CD4-positive, alpha-beta memory T cell (primary cell): ENCODE measurements at regions not wholly inside any gene's neighbourhood (a gene's known extent, or its start where the extent isn't known, plus 50 kb on each side); places are given as distances from the start of the nearest gene placed in this dataset.

Experiments used
- CTCF ChIA-PET: fragments of 350-600 bp; sonication (Branson Sonifier 250); formaldehyde crosslinking; loops from one replicate; lab custom pipeline; 2021; ENCODE audit warnings: inconsistent platforms; ENCODE audit not compliant: partially characterized antibody; lab: Charles Lee
- POLR2A ChIA-PET: fragments of 350-600 bp; sonication (Branson Sonifier 250); formaldehyde crosslinking; loops from one replicate; lab custom pipeline; 2021; ENCODE audit not compliant: partially characterized antibody; lab: Charles Lee
- DNase-seq, 5 donors: peaks; one replicate each; pipeline versions ENCODE4 v3.0.0 to v3.0.0-alpha.2; 2020 to 2022; ENCODE audit warnings: mixed read lengths in 1 of 5
- H3K27ac ChIP-seq: one replicate; pipeline ENCODE4 v1.7.0; 2013; ENCODE audit warnings: low read depth, low read length
- H3K27me3 ChIP-seq: 2 replicates; pipeline ENCODE4 v1.7.0; 2013; ENCODE audit warnings: mild to moderate bottlenecking, low read length, moderate library complexity; ENCODE audit not compliant: insufficient read depth
- H3K36me3 ChIP-seq: 2 replicates; pipeline ENCODE4 v1.7.0; 2013; ENCODE audit warnings: mild to moderate bottlenecking, low read length, moderate library complexity; ENCODE audit not compliant: insufficient read depth
- H3K4me1 ChIP-seq: 2 replicates; pipeline ENCODE4 v1.7.0; 2013; ENCODE audit warnings: mild to moderate bottlenecking, low read length, moderate library complexity; ENCODE audit not compliant: insufficient read depth
- H3K4me3 ChIP-seq, 2 donors: one replicate each; pipeline ENCODE4 v1.7.0; 2013; ENCODE audit warnings: low read length in 2 of 2, mild to moderate bottlenecking in 1 of 2
- H3K9me3 ChIP-seq, 2 donors: one replicate each; pipeline ENCODE4 v1.7.0; 2013; ENCODE audit warnings: low read length in 2 of 2, control low read depth in 1 of 2; ENCODE audit not compliant: control insufficient read depth in 1 of 2
- H3K27ac Mint-ChIP-seq, 7 donors: one replicate each; pipeline ENCODE4 v1.8.0; 2020 to 2021; ENCODE audit warnings: mixed read lengths in 7 of 7, mild to moderate bottlenecking in 6 of 7, inconsistent platforms in 3 of 7, moderate library complexity in 3 of 7
- H3K27me3 Mint-ChIP-seq, 2 donors: one replicate each; pipeline ENCODE4 v1.8.0; 2020 to 2021; ENCODE audit warnings: mixed read lengths in 2 of 2
- H3K36me3 Mint-ChIP-seq, 2 donors: one replicate each; pipeline ENCODE4 v1.8.0; 2020 to 2021; ENCODE audit warnings: mixed read lengths in 2 of 2, inconsistent platforms in 1 of 2, mild to moderate bottlenecking in 1 of 2
- H3K4me1 Mint-ChIP-seq, 4 donors: one replicate each; pipeline ENCODE4 v1.8.0; 2020 to 2021; ENCODE audit warnings: mixed read lengths in 4 of 4, mild to moderate bottlenecking in 1 of 4
- H3K4me3 Mint-ChIP-seq, 8 donors: one replicate each; pipeline ENCODE4 v1.8.0; 2020 to 2021; ENCODE audit warnings: mixed read lengths in 8 of 8, mild to moderate bottlenecking in 7 of 8, moderate library complexity in 6 of 8, inconsistent platforms in 3 of 8
- H3K9me3 Mint-ChIP-seq, 8 donors: one replicate each; pipeline ENCODE4 v1.8.0; 2020 to 2021; ENCODE audit warnings: mixed read lengths in 8 of 8, mild to moderate bottlenecking in 5 of 8, inconsistent platforms in 3 of 8, moderate library complexity in 1 of 8
- intact Hi-C: fragments of 100-400 bp; cut with micrococcal nuclease; formaldehyde crosslinking; loops from one replicate; pipeline ENCODE4 v1.15.1; 2023

GRCh38 chr7:130994378-130995115, 260.5 kb upstream of the KLF14 start:
- H3K4me1 Mint-ChIP-seq, result peaks cover 72 to 96% (median 84%) of the 10 kb centered on the region in 4 donors
- peaks cover 11 to 44% of the 10 kb centered on the region in 2 donors for H3K36me3 Mint-ChIP-seq
- no peaks in the 10 kb centered on the region for H3K27me3 ChIP-seq
- H3K9me3 Mint-ChIP-seq, result peaks cover 0 to 2% (median 0%) of the 10 kb centered on the region in 8 donors
- no peaks in the 10 kb centered on the region for H3K9me3 ChIP-seq
- ChIA-PET POLR2A (interaction anchor here (1.0 to 1.8 kb wide), 3 partner anchors 10 to 35 kb away, joined by 3 to 7 read pairs (median 4); no protein-coding TSS in a partner anchor), CTCF (interaction anchor here (1.0 to 2.5 kb wide), 11 partner anchors 8 to 98 kb away, joined by 3 to 23 read pairs (median 4); no protein-coding TSS in a partner anchor)
- peak overlapping the region; percentile 71 to 86 (median 84) for H3K4me3 Mint-ChIP-seq
- H3K36me3 ChIP-seq, result no peaks in the 10 kb centered on the region
- no peaks in the 10 kb centered on the region for H3K27me3 Mint-ChIP-seq
- H3K27ac Mint-ChIP-seq, result peak overlapping the region in 6 of 7 donors; percentile 88 to 98 (median 93)
- H3K4me1 ChIP-seq, result peaks cover 97% of the 10 kb centered on the region
- peak overlapping the region; percentile 14 to 24 for H3K4me3 ChIP-seq
- peak in 1 of 5 donors; percentile 36 for DNase-seq
- intact Hi-C loops, result loop anchor here (1.0 kb wide), 1 partner anchor 8 kb away; no protein-coding TSS in a partner anchor
- H3K27ac ChIP-seq, result peak overlapping the region; percentile 64

GRCh38 chr7:130995252-130996081, 261.5 kb upstream of the KLF14 start:
- Mint-ChIP-seq H3K4me3 (peak overlapping the region; percentile 71 to 86 (median 84)), H3K36me3 (peaks cover 16 to 47% of the 10 kb centered on the region in 2 donors), H3K9me3 (peaks cover 0 to 2% (median 0%) of the 10 kb centered on the region in 8 donors), H3K27me3 (no peaks in the 10 kb centered on the region), H3K27ac (peak overlapping the region in 6 of 7 donors; percentile 88 to 98 (median 93)), H3K4me1 (peaks cover 70 to 97% (median 86%) of the 10 kb centered on the region in 4 donors)
- POLR2A ChIA-PET, result interaction anchor here (0.9 to 2.3 kb wide), 5 partner anchors 7 to 103 kb away, joined by 3 to 13 read pairs (median 4); no protein-coding TSS in a partner anchor
- intact Hi-C loops, result loop anchor here (2.0 kb wide), 1 partner anchor 13 kb away; no protein-coding TSS in a partner anchor
- no peaks in the 10 kb centered on the region for H3K9me3 ChIP-seq
- peak overlapping the region in 1 of 2 donors; percentile 24 for H3K4me3 ChIP-seq
- DNase-seq, result no peak
- H3K27me3 ChIP-seq, result no peaks in the 10 kb centered on the region
- peak overlapping the region; percentile 64 for H3K27ac ChIP-seq
- H3K4me1 ChIP-seq, result peaks cover 97% of the 10 kb centered on the region
- no peaks in the 10 kb centered on the region for H3K36me3 ChIP-seq
- CTCF ChIA-PET, result interaction anchor here (1.1 to 2.5 kb wide), 12 partner anchors 9 to 99 kb away, joined by 3 to 23 read pairs (median 4); no protein-coding TSS in a partner anchor

- peak overlapping the region in 6 of 7 donors; percentile 88 to 98 (median 93) for H3K27ac Mint-ChIP-seq
- ChIA-PET POLR2A (interaction anchor here (0.9 to 2.3 kb wide), 7 partner anchors 8 to 113 kb away, joined by 3 to 13 read pairs (median 5); no protein-coding TSS in a partner anchor), CTCF (interaction anchor here (1.1 to 2.5 kb wide), 9 partner anchors 8 to 100 kb away, joined by 3 to 23 read pairs (median 4); no protein-coding TSS in a partner anchor)
- H3K36me3 Mint-ChIP-seq, result peaks cover 16 to 48% of the 10 kb centered on the region in 2 donors
- no peaks in the 10 kb centered on the region for H3K27me3 ChIP-seq
- H3K9me3 ChIP-seq, result no peaks in the 10 kb centered on the region
- intact Hi-C loops, result loop anchor here (2.0 kb wide), 1 partner anchor 14 kb away; no protein-coding TSS in a partner anchor
- peak overlapping the region; percentile 62 to 86 (median 80) for H3K4me3 Mint-ChIP-seq
- H3K27me3 Mint-ChIP-seq, result no peaks in the 10 kb centered on the region
- peak overlapping the region; percentile 64 for H3K27ac ChIP-seq
- DNase-seq, result no peak
- peaks cover 96% of the 10 kb centered on the region for H3K4me1 ChIP-seq
- H3K36me3 ChIP-seq, result no peaks in the 10 kb centered on the region
- peaks cover 0 to 2% (median 0%) of the 10 kb centered on the region in 8 donors for H3K9me3 Mint-ChIP-seq
- H3K4me3 ChIP-seq, result no peak overlapping the region
- peaks cover 65 to 96% (median 82%) of the 10 kb centered on the region in 4 donors for H3K4me1 Mint-ChIP-seq
Observed at GRCh38 chr7:130996205-130996832, 262.3 kb upstream of the KLF14 start.

GRCh38 chr7:130996833-130997231, 262.8 kb upstream of the KLF14 start:
- peaks cover 12 to 46% of the 10 kb centered on the region in 2 donors for H3K36me3 Mint-ChIP-seq
- ChIA-PET CTCF (interaction anchor here (1.4 to 2.5 kb wide), 2 partner anchors 10 to 14 kb away, joined by 4 to 23 read pairs; no protein-coding TSS in a partner anchor), POLR2A (interaction anchor here (0.6 to 2.3 kb wide), 6 partner anchors 9 to 112 kb away, joined by 3 to 13 read pairs (median 4); no protein-coding TSS in a partner anchor)
- peaks cover 0 to 2% (median 0%) of the 10 kb centered on the region in 8 donors for H3K9me3 Mint-ChIP-seq
- Histone ChIP-seq H3K9me3 (no peaks in the 10 kb centered on the region), H3K4me1 (peaks cover 92% of the 10 kb centered on the region), H3K4me3 (no peak overlapping the region), H3K36me3 (no peaks in the 10 kb centered on the region), H3K27ac (peak overlapping the region; percentile 64), H3K27me3 (no peaks in the 10 kb centered on the region)
- H3K4me3 Mint-ChIP-seq, result peak overlapping the region; percentile 62 to 86 (median 80)
- intact Hi-C loops, result loop anchor here (1.0 to 2.0 kb wide), 2 partner anchors 8 to 14 kb away; no protein-coding TSS in a partner anchor
- peak in 1 of 5 donors; percentile 62 for DNase-seq
- peak overlapping the region in 6 of 7 donors; percentile 88 to 98 (median 93) for H3K27ac Mint-ChIP-seq
- H3K4me1 Mint-ChIP-seq, result peaks cover 64 to 96% (median 80%) of the 10 kb centered on the region in 4 donors
- no peaks in the 10 kb centered on the region for H3K27me3 Mint-ChIP-seq

GRCh38 chr7:130998993-130999602, 265.1 kb upstream of the KLF14 start:
- Histone ChIP-seq H3K27ac (peak overlapping the region; percentile 26), H3K36me3 (no peaks in the 10 kb centered on the region), H3K4me1 (peaks cover 82% of the 10 kb centered on the region), H3K4me3 (no peak overlapping the region), H3K27me3 (no peaks in the 10 kb centered on the region), H3K9me3 (no peaks in the 10 kb centered on the region)
- Mint-ChIP-seq H3K36me3 (peaks cover 17 to 48% of the 10 kb centered on the region in 2 donors), H3K4me1 (peaks cover 65 to 91% (median 79%) of the 10 kb centered on the region in 4 donors), H3K4me3 (peak overlapping the region in 7 of 8 donors; percentile 19 to 83 (median 48)), H3K9me3 (peaks cover 0 to 4% (median 0%) of the 10 kb centered on the region in 8 donors), H3K27me3 (no peaks in the 10 kb centered on the region), H3K27ac (peak overlapping the region in 6 of 7 donors; percentile 84 to 97 (median 90))
- ChIA-PET POLR2A (interaction anchor here (1.0 to 1.6 kb wide), 5 partner anchors 11 to 103 kb away, joined by 3 to 4 read pairs (median 3); no protein-coding TSS in a partner anchor), CTCF (interaction anchor here (1.0 to 2.8 kb wide), 3 partner anchors 9 to 19 kb away, joined by 3 to 9 read pairs (median 3); no protein-coding TSS in a partner anchor)
- no peak for DNase-seq
- intact Hi-C loops, result no loop called here
